Mesothelial cell of epicardium (in vitro differentiated cells): ENCODE measurements at regions not wholly inside any gene's neighbourhood (a gene's known extent, or its start where the extent isn't known, plus 50 kb on each side); places are given as distances from the start of the nearest gene placed in this dataset.
"Not testable (repeated sequence)": the region's sequence is repeated elsewhere in the genome, so short reads cannot be mapped to it uniquely, and the experiment has no call there.

Source experiments
- DNase-seq, 2 experiments: peaks; one replicate each; pipeline ENCODE4 v3.0.0; 2021; ENCODE audit warnings: low spot score in 2 of 2; ENCODE audit not compliant: unreplicated experiment in 2 of 2
- H3K27ac Mint-ChIP-seq: 2 replicates; pipeline ENCODE4 v1.8.0; 2021; ENCODE audit warnings: mixed read lengths
- H3K27me3 Mint-ChIP-seq: 2 replicates; pipeline ENCODE4 v1.8.0; 2021; ENCODE audit warnings: low read depth, mixed read lengths
- H3K36me3 Mint-ChIP-seq: 2 replicates; pipeline ENCODE4 v1.8.0; 2021; ENCODE audit warnings: mixed read lengths
- H3K4me1 Mint-ChIP-seq: 2 replicates; pipeline ENCODE4 v1.8.0; 2021; ENCODE audit warnings: mixed read lengths
- H3K4me3 Mint-ChIP-seq: 2 replicates; pipeline ENCODE4 v1.8.0; 2021; ENCODE audit warnings: mild to moderate bottlenecking, moderate library complexity, mixed read lengths
- H3K9me3 Mint-ChIP-seq: 2 replicates; pipeline ENCODE4 v1.8.0; 2021; ENCODE audit warnings: mixed read lengths
- TF ChIP-seq, protein P1 (sequence below): fragments of 200-600 bp; sonication (generic); IDR thresholded peaks from one replicate; pipeline ENCODE4 v1.5.0; 2021; ENCODE audit warnings: antibody characterized with exemption; ENCODE audit not compliant: unreplicated experiment

DNA sequence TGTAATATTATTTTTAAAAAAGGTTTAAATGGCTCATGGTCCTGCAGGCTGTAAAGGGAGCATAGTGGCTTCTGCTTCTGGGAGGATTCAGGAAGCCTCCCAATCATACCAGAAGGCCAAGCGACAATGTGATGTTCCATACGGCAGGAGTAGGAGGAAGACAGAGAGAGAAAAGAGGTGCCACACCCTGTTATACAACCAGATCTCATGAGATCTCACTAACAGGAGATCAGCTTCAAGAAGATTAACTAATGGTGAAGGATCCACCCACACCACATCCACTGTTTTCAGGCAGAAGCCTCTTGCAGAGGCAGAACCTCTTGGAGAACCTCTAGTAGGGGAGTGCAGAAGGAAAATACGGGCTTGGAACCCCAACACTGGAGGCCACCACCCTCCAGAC lies 103.9 kb upstream of the TEKT4 start:
- Mint-ChIP-seq H3K27ac (no peak overlapping the region), H3K27me3 (no peaks in the 10 kb centered on the region), H3K36me3 (peaks cover 2% of the 10 kb centered on the region), H3K4me1 (no peaks in the 10 kb centered on the region), H3K9me3 (peaks cover 72% of the 10 kb centered on the region), H3K4me3 (no peak overlapping the region)
- DNase-seq: no peak
- TF ChIP-seq, protein P1, sequence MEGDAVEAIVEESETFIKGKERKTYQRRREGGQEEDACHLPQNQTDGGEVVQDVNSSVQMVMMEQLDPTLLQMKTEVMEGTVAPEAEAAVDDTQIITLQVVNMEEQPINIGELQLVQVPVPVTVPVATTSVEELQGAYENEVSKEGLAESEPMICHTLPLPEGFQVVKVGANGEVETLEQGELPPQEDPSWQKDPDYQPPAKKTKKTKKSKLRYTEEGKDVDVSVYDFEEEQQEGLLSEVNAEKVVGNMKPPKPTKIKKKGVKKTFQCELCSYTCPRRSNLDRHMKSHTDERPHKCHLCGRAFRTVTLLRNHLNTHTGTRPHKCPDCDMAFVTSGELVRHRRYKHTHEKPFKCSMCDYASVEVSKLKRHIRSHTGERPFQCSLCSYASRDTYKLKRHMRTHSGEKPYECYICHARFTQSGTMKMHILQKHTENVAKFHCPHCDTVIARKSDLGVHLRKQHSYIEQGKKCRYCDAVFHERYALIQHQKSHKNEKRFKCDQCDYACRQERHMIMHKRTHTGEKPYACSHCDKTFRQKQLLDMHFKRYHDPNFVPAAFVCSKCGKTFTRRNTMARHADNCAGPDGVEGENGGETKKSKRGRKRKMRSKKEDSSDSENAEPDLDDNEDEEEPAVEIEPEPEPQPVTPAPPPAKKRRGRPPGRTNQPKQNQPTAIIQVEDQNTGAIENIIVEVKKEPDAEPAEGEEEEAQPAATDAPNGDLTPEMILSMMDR: no peak

DNA sequence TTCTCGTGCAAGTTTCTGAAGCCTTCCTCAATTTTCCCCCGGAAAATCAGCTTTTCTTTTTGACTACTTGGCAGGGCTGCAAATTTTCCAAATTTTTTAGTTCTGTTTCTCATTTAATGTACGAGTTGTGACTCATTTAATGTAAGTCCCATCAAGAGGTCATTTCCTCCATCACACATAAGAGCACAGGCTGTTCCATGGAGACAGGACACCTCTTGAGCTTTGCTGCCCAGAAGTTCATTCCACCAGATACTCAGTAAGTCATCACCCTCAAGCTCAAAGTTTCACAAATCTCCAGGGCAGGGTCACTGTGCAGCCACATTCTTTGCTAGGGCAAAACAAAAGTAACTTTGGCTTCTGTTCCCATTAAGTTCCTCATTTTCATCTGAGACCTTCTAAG lies 101.5 kb upstream of the TEKT4 start:
- TF ChIP-seq, protein P1: no peak
- DNase-seq: no peak
- Mint-ChIP-seq H3K27me3 (no peaks in the 10 kb centered on the region), H3K36me3 (peaks cover 2% of the 10 kb centered on the region), H3K27ac (no peak overlapping the region), H3K4me1 (no peaks in the 10 kb centered on the region), H3K9me3 (peaks cover 79% of the 10 kb centered on the region), H3K4me3 (no peak overlapping the region)

- DNase-seq: no peak
- Mint-ChIP-seq H3K4me1 (no peaks in the 10 kb centered on the region), H3K4me3 (no peak overlapping the region), H3K9me3 (peaks cover 78% of the 10 kb centered on the region), H3K36me3 (peaks cover 2% of the 10 kb centered on the region), H3K27ac (no peak overlapping the region), H3K27me3 (no peaks in the 10 kb centered on the region)
- TF ChIP-seq, protein P1: no peak
Measured at GRCh38 chr2:94774851-94775250, 96.4 kb upstream of the TEKT4 start.

DNA sequence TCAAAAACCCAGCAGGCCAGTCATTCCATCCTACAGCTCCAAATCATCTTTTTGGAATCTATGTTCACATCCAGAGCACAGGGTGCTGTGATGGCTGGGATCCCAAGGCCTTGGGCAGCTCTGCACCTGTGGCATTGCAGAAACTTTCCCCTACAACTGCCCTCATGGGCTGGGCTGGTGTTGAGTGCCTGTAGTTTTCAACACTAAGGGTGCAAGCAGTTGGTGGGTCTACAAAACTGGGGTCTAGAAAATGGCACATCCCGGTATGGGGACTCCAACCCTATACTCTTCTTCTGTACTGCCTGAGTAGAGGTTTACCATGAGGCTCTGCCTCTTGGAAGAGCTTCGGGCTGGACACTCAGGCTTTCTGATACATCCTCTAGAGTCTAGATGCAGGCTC lies 95.2 kb upstream of the TEKT4 start:
- DNase-seq: no peak
- Mint-ChIP-seq H3K4me3 (no peak overlapping the region), H3K27ac (no peak overlapping the region), H3K9me3 (peaks cover 76% of the 10 kb centered on the region), H3K36me3 (peaks cover 2% of the 10 kb centered on the region), H3K4me1 (no peaks in the 10 kb centered on the region), H3K27me3 (no peaks in the 10 kb centered on the region)
- TF ChIP-seq, protein P1: no peak

GRCh38 chr2:94785105-94785504 lies 86.1 kb upstream of the TEKT4 start:
- H3K4me3 Mint-ChIP-seq, H3K36me3 Mint-ChIP-seq, H3K4me1 Mint-ChIP-seq, H3K27ac Mint-ChIP-seq, H3K27me3 Mint-ChIP-seq, DNase-seq: not testable (repeated sequence)
- peaks cover 55% of the 10 kb centered on the region for H3K9me3 Mint-ChIP-seq

DNA sequence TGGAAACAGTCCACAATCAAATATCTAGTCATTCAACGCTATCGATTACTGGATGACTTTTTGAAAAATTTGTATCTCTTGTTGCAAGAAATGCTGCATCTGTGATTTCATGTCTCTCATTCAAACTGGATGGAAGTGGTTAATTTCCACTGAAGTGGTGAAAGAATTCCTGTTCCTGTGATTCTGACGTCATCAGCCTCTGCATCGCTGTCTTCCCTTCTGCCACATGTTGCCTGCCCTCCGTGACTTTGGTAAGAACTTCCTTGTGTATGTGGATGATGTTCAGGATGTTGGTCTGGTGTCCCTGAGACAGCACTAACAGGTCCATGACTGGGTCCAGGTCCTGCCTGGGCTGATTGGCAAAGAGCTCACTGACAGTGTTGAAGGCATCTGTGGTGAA lies 84.8 kb upstream of the TEKT4 start:
- not testable (repeated sequence) for DNase-seq, H3K27ac Mint-ChIP-seq, H3K4me3 Mint-ChIP-seq, H3K36me3 Mint-ChIP-seq, H3K4me1 Mint-ChIP-seq, H3K27me3 Mint-ChIP-seq
- peaks cover 56% of the 10 kb centered on the region for H3K9me3 Mint-ChIP-seq

DNA sequence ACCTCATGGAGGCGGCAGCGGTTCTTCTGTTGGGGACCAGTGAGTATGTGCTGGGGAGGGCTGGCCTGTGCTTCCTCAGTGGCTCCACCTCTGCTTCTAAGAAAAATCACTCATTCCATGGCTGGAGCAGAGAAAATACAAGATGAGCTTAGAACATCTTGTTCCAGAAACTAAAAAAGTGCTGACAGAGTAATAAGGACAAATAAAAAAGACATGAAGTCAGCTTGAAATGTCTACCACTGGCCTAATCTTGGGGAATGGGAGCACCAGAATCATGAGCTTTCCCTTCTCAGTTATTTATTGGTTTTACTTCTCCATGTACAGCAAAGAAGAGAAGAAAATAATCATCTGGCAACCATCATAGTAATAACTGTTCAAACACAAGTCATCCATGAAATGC lies 81.1 kb upstream of the TEKT4 start:
- not testable (repeated sequence) for H3K4me1 Mint-ChIP-seq

More for the DNA sequence above, 81.1 kb upstream of the TEKT4 start:
- not testable (repeated sequence) for H3K4me3 Mint-ChIP-seq, H3K27ac Mint-ChIP-seq, DNase-seq, H3K27me3 Mint-ChIP-seq, H3K36me3 Mint-ChIP-seq
- peaks cover 46% of the 10 kb centered on the region for H3K9me3 Mint-ChIP-seq
